HG03442 (cell line): ENCODE measurements at regions not wholly inside any gene's neighbourhood (a gene's known extent, or its start where the extent isn't known, plus 50 kb on each side); places are given as distances from the start of the nearest gene placed in this dataset.

Source experiments
- ATAC-seq: cut with Tn5 transposase; IDR thresholded peaks from one replicate; pipeline ENCODE4 v1.9.1; 2021; ENCODE audit warnings: mild to moderate bottlenecking, moderate library complexity; ENCODE audit not compliant: unreplicated experiment

DNA sequence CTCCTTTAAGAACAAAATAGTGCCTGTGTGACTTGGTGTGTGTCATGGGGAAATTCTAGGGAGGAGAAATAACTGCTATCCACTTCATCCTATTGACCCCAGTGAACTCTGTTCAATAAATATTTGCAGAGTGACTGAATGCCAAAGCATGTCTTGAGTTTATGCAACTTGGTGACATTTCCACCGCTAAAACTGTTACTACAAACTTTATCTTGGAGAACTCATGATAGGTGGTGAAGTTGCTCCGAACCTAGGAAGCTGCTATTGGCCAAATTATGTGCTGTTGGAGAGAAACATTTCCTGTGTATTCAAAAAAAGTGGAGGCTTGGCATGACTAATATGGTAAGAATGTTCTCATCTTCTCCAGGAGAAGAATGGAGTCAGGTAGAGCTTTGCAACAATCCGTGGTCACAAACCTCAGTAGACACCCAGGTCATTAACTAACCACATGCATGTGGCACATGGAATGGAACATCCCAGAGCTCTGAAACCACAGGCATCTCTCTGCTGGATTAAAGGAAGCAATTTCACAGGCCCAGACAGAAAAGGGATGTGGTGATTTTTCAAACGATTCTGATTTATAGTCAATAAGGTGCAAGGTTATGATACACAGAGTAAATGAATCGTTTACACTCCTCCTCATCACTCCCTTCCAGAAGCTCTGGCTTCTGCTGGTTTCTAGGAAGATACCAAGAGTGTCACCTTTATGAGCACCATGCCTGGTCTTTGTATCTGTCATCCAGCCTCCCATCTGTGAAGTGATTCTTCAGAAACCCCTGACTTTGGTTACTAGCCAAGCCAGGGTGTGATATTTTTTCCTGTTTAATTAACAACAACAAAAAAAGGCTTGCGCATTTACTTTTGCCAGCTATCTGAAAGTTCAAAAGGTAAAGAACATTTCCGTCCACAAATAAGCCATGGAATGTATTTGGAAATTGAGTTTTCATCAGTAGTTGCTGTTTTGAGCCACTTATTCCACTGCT lies 361.1 kb downstream of the TGFB2 start:
- no peak for ATAC-seq

DNA sequence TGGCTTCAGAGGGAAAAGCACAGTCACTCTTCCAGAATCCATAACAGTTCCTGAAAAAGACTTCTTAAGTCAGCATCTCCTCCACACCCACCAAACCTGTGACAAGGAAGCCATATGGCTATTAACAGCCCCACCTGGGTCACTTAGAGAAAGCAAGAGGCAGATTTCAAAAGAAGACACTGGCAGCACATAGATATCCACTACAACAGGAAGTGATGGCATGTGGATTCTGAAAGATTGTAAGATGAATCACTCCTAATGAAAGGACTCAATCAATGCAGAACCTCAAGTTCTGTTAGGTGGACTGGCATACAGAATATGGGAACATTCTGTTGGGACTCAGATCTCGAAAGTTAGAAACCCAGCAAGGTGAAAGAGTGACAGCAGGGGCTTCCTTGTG lies 365.9 kb downstream of the TGFB2 start:
- no peak for ATAC-seq

DNA sequence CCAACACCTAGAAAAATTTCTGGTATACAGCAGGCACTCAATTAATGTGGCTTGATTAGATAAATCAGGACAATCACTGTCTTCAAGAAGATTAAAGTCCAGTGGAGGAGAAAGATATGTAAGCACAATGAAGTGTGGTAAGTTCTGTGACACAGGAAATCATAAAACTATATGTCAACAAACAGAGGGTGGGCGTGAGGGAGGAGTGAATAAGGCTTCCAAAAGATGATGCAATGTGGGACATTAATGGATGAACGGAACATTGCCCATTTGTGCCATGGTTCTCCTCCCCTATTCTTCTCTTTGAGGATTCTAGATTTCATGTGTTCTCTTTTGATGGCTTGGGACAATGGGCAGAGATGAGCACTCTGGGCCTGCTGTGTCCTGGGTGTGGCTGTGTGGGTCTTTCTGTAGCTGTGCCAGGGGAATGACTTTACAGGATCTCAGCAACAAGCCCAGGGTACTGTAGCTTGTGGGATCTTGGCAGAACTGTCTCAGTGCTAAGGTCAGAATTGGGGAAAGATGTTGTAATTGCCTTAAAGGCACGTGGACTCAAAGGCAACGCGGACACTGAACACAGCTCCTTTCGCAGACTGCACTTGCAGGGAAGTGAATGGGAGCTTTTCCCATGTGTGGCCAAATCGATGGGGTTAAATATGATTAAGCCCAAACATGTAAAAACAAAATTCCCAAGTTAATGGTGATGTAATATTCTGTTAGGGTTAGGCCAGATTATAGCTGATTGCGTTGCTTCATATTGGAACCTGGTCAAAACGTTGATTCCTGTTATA lies 366.9 kb downstream of the TGFB2 start:
- ATAC-seq = no peak

DNA sequence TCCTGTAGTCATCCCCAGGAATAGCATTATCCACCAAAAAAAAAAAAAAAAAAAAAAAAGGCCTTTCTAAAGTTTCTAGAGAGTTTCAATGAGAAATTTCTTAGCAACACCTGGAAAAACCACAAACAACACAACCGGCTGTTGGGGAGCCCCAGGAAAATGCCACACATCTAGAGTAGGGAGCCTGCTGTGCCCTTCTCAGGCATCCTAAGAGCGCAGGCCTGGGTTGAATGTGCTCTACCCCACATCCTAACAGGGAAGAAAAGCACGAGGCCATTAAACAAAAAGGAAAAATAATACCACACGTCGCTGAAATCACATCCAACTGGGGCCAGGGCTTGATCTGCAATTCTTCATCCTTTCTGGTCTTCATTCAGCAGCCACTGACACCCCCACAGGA lies 367.5 kb downstream of the TGFB2 start:
- ATAC-seq = no peak

- ATAC-seq = no peak
Observed at GRCh38 chr1:218715961-218716669, 371.0 kb downstream of the TGFB2 start.

GRCh38 chr1:218717575-218717974 lies 372.4 kb downstream of the TGFB2 start:
- ATAC-seq = no peak

DNA sequence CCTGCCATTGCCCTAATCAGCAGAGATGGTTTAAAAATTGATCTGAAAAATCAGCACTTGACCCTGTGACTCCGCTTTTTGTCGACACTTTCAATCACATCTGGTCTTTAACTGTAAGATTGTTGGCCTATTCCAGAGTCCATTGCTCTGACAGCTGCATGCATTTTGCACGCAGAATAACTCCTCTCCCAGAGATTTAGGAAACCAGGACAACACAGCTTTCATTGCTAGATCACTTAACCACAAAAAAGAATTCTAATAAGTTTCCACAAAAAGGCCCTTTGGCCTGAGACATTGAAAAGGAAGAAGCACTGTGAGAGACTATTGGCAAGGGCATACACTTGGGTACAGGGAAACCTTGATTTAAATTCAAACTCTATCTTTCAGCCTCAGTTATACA lies 373.1 kb downstream of the TGFB2 start:
- ATAC-seq = no peak

DNA sequence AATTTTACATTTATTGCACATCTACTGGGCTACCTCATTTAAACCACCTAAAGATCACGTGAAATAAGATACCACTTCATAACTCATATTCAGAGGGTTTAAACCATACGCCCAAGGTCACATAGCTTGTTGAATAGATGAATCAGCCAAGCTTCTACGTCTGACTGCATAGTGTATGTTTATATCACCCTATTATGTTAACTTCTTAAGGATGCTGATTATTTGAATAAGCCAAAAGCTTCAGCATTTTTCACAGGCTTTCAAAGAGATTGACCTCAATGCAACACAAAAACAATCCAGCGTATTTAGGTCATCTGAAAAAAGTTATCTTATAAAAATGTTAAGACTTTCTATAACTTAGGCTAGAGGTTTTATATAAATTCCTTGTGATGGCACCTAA lies 373.8 kb downstream of the TGFB2 start:
- ATAC-seq = no peak

GRCh38 chr1:218728898-218729565 lies 383.9 kb downstream of the TGFB2 start:
- ATAC-seq = no peak

DNA sequence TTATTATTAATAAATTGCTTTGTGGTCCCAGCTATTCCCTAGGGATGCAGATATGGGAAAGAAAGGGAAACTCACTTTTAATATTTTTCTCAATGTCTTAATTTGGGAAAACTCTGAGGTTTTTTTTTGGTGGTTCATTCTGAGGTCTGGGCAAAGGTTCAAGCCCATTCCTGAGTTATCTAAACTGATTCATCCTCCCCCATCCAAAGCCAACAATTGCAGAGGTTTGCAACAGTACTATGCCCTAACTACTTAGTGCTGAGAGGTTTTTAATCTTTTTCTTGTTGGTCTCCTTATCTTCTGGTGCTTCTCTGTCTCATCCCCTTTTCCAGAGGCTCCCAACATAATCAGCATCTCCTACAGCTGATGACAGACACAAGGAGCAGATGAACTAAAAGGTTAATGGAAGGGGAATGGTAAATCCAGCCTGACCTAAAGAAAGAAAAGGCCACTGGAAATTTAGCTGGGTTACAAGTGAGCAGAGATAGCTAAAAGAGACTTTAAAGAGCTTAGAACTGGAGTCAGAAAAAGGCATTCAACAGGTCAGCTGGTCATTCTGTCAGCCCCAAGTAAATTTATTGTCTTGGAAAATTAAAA lies 390.4 kb downstream of the TGFB2 start:
- no peak for ATAC-seq

DNA sequence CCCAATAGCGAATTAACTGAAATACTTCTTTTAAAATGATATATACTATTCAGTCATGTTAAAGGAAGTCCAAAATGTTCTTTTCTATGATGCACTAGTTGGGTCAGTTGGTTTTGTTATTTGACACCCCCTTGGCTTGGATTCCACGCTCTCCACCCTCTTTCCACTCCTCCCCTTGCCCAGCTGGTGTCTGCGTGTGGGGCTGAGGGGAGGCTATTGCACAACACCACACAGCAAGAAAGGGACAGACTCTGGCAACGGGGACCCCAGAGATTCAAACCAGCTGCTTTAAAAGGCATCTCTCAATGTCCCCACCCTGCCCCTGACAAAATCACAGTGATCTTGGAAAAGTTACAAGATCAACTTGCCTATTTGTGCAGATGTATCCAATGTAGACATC lies 394.3 kb downstream of the TGFB2 start:
- no peak for ATAC-seq

DNA sequence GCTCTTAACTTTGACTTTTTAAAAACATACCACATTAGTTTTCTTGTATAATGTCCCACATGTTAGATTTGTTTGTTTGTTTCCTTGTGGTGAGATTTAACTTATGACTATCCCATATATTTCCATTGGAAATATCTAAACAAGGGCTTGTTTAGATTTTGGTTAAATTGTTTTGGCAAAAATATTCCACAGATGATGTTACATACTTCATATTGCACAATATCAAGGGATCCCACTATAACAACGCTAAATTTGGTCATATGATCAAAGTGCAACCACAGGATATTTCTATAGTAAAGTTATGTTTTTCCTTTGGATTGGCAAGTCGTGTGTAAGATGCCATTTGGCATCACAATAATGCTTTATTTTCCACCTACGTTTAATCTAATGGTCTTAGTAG lies 396.7 kb downstream of the TGFB2 start:
- ATAC-seq = no peak

DNA sequence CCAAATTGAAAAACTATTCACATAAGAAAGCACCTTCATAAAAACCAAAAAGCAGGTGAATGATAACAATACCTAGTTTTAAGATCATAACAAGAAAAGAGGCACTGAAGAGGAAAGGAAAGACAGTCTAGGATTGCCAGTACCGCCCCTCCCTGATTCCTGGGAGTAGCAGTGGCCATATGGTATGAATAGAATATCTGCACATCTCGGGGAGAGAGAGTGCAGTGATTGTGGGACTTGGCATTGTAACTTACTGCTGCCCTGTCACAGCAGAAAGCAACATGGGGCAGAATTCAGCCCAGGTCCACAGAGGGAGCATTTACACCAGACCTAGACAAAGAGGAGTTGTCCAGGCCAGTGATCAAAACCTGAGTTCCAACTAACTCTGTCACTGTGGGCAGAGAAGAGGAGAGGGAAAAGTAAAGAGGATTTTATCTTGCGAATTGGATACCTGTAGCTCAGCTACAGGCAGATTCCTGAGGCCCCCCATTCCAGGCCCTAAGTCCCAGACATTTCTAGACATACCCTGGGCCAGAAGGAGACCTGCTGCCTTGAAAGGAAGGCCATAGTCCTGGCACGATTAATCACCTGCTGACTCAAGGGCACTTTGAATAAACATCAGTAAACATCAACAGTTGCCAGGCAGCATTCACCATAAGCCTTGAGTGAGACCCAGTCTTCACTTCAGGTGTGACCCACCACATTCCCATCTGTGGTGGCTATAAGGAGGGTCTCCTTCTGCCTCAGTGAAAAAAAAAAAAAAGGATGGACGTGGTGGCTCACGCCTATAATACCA lies 397.5 kb downstream of the TGFB2 start:
- no peak for ATAC-seq

DNA sequence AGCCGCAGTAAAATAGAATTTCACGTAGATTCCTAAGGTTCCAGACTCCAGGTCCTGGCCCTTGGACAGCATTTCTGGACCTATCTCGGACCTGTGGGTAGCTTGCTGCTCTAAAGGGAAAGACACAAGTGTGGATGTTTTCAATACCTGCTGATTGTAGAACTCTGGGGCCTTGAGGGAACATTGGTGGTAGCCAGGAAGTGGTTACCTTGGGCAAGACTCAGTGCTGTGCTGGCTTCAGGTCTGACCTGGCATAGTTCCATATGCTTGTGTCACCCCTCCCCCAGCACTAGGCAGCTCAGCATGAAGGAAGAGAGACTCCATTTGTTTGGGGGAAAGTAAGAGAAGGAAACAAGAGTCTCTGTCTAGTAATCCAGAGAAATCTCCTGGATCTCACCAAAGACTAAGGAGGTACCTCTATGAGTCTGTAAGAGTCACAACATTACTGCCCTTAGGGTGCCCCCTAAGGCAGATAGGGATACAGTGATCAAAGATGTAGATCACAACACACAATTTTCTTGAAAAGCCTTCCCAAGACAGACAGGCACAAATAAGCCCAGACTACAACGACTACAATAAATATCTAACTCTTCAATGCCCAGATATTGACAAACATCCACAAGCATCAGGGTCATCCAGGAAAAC lies 398.8 kb downstream of the TGFB2 start:
- no peak for ATAC-seq

DNA sequence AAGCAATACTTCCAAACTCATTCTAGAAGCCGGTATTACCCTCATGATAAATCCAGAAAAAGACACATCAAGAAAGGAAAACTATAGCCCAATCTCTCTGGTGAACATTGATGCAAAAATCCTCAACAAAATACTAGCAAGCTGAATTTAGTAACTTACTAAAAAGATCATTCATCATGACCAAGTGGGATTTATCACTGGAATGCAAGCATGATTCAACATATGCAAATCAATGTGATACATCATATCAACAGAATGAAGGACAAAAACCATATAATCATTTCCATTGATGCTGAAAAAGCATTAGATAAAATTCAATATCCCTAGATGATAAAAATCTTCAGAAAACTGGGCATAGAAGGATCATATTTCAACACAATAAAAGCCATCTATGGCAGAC lies 402.9 kb downstream of the TGFB2 start:
- no peak for ATAC-seq

DNA sequence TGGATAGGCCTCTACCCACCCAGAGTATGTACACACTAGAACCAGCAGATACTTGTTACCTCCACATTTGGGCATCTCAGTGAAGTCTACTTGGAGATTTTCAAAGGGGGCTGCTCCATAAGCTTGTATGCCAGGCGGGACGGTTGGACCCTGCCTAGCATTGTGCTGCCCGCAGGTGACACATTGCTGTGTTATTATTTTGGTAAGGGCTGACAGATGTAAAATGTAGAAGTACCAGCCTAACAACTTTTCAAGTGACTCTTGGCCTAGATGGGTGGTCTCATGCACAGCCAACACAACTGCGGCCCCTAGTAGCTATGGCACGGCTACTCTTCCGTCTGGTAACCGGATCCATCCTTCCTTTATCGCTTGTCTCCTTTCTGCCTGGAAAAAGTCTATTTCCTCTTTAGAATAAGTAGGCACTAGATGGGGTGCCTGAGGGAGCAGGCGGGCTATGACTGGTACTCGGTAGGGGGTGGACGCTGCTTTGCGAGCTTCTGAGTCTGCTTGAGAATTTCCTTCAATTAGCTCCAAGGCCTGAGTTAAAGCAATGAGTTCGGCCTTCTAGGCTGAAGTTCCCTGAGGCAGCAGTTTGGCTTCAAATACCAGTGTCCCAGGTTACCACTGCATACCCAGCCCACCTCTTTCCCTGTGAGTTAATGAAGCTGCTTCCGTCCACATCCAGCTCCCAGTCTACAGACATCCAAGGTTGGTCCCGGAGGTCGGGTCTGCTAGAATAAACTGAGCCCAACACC lies 405.3 kb downstream of the TGFB2 start:
- ATAC-seq = no peak

DNA sequence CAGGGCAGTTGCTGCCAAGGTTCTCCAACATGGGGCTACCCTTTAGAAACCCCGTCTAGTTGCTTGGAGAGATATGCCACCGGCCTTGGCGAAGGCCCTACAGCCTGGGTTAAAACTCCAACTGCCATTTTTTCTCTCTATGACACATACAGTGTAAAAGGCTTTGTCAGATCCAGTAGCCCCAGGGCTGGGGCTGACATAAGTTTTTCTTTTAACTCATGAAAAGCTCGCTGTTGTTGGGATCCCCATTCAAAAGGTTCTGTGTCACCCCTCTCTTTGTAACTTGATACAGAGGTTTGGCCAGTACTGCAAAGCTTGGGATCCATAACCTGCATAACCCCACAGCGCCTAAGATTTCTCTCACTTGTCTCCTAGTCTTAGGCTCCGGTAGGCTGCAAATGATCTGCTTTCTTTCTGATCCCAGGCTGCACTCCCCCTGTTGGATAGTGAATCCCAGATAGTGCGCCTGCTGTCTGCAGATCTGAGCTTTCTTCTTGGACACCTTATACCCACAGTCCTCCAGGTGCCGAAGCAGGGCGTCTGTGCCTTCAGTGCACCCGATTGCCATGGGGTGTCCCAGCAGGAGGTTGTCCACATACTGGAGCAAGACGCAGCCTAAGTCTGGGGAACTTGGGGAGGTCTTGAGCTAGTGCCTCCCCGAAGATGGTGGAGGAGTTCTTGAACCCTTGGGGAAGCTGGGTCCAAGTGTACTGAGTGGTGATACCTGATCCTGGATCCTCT lies 406.2 kb downstream of the TGFB2 start:
- no peak for ATAC-seq

- ATAC-seq = no peak
Observed at GRCh38 chr1:218752126-218752525, 407.0 kb downstream of the TGFB2 start.
